K562 (cell line): ENCODE measurements at regions not wholly inside any gene's neighbourhood (a gene's known extent, or its start where the extent isn't known, plus 50 kb on each side); places are given as distances from the start of the nearest gene placed in this dataset.

Experiments
- ATAC-seq: fragments of 200-7000 bp; cut with Tn5 transposase; 3 replicates; pipeline ENCODE4 v1.9.1; 2020; ENCODE audit warnings: moderate library complexity
- BruUV-seq: library from RNA; stranded (reverse); fragments of 400-500 nt; replicated peaks from 2 replicates; lab custom pipeline; 2021; lab: Mats Ljungman, UMichigan
- CTCF ChIA-PET: fragments of 300-600 bp; formaldehyde crosslinking; extraction: SDS; loops from one replicate; lab custom pipeline; 2021; ENCODE audit warnings: low intra/inter-chr PET ratio; lab: Yijun Ruan, JAX
- POLR2A ChIA-PET: fragments of 300-600, 350-650 bp; sonication (Branson Sonifier 250); formaldehyde crosslinking; extraction: SDS; loops from one replicate; lab custom pipeline; 2021; ENCODE audit warnings: antibody characterized with exemption, inconsistent platforms; lab: Yijun Ruan, JAX
- DNase-seq, 4 experiments: peaks; one replicate each; pipeline versions ENCODE4 v3.0.0 to v3.0.0-alpha.2; 2011 to 2018; ENCODE audit warnings: low spot score in 3 of 4, mixed read lengths in 3 of 4; ENCODE audit errors: extremely low read depth in 1 of 4
- FAIRE-seq: peaks from 2 replicates; lab custom pipeline; 2011; peaks lifted over from hg19 to GRCh38; lab: Jason Lieb, UNC
- H2AFZ ChIP-seq: 2 replicates; pipeline ENCODE4 v1.6.0; 2011; ENCODE audit warnings: low read depth, low read length, control low read depth, inconsistent platforms
- H3K27ac ChIP-seq: fragments of 200-600 bp; 3 replicates; pipeline ENCODE4 v1.8.0; 2011; ENCODE audit warnings: low read depth, mild to moderate bottlenecking, control low read depth, inconsistent platforms, low read length, moderate library complexity, mixed read lengths; ENCODE audit errors: extremely low read depth
- H3K27me3 ChIP-seq, 2 experiments: fragments of 300-600 bp in 1 of 2; 2 replicates in 1 of 2; 3 replicates in 1 of 2; pipeline versions ENCODE4 v1.6.0 to v1.8.0; 2011; ENCODE audit warnings: inconsistent platforms in 2 of 2, low read length in 2 of 2, mild to moderate bottlenecking in 1 of 2, mixed read lengths in 1 of 2, moderate library complexity in 1 of 2; ENCODE audit not compliant: control insufficient read depth in 2 of 2, insufficient read depth in 2 of 2
- H3K36me3 ChIP-seq: fragments of 300-600 bp; 3 replicates; pipeline ENCODE4 v1.8.0; 2011; ENCODE audit warnings: mild to moderate bottlenecking, low read length, inconsistent platforms; ENCODE audit not compliant: control insufficient read depth, insufficient read depth
- H3K4me1 ChIP-seq, 2 experiments: fragments of 200-600 bp in 1 of 2; replicated peaks in 1 of 2; 2 replicates in 1 of 2; 3 replicates in 1 of 2; pipeline versions ENCODE4 v1.5.1 to v1.8.0; 2011; ENCODE audit warnings: inconsistent platforms in 2 of 2, low read length in 2 of 2, mild to moderate bottlenecking in 1 of 2, mixed read lengths in 1 of 2, moderate library complexity in 1 of 2; ENCODE audit not compliant: control insufficient read depth in 2 of 2, insufficient read depth in 2 of 2
- H3K4me2 ChIP-seq: 2 replicates; pipeline ENCODE4 v1.6.1; 2011; ENCODE audit warnings: low read length, control low read depth, inconsistent platforms, mixed read lengths; ENCODE audit not compliant: insufficient read depth
- H3K4me3 ChIP-seq: fragments of 200-600 bp; sonication (generic), shearing (Covaris generic); 2 replicates; pipeline ENCODE4 v1.5.1; 2016; ENCODE audit warnings: control low read depth, inconsistent platforms
- H3K79me2 ChIP-seq: fragments of 200-600 bp; 3 replicates; pipeline ENCODE4 v1.8.0; 2011; ENCODE audit warnings: low read length, inconsistent platforms; ENCODE audit not compliant: control insufficient read depth, insufficient read depth
- H3K9ac ChIP-seq, 2 experiments: 2 replicates each; pipeline versions ENCODE4 v1.6.0 to v1.6.1; 2011; ENCODE audit warnings: low read depth in 2 of 2, low read length in 2 of 2, control low read depth in 1 of 2, inconsistent platforms in 1 of 2, mild to moderate bottlenecking in 1 of 2, mixed read lengths in 1 of 2; ENCODE audit not compliant: insufficient read depth in 1 of 2
- H3K9me1 ChIP-seq: one replicate; pipeline ENCODE4 v1.6.0; 2011; ENCODE audit warnings: inconsistent platforms, mild to moderate bottlenecking, low read length, moderate library complexity; ENCODE audit not compliant: control insufficient read depth, insufficient read depth
- H3K9me3 ChIP-seq: replicated peaks from 2 replicates; pipeline ENCODE4 v1.5.1; 2011; ENCODE audit warnings: low read depth, low read length, inconsistent platforms; ENCODE audit not compliant: control insufficient read depth, insufficient read depth
- H4K20me1 ChIP-seq: replicated peaks from 2 replicates; pipeline ENCODE4 v1.6.1; 2011; ENCODE audit warnings: low read length, inconsistent platforms, mixed read lengths; ENCODE audit not compliant: control insufficient read depth, insufficient read depth
- ATF7 ChIP-seq: fragments of 450-650 bp; IDR thresholded peaks from 2 replicates; pipeline ENCODE4 v1.7.1; 2014; ENCODE audit warnings: mild to moderate bottlenecking, moderate library complexity
- CBX3 ChIP-seq, 2 experiments: IDR thresholded peaks; 1 replicate in 1 of 2; 2 replicates in 1 of 2; pipeline ENCODE4 v1.6.1; 2012; ENCODE audit warnings: inconsistent platforms in 2 of 2, low read length in 2 of 2, borderline replicate concordance in 1 of 2, control low read depth in 1 of 2
- CBX8 ChIP-seq: fragments of 200-600 bp; sonication (generic); IDR thresholded peaks from 2 replicates; pipeline ENCODE4 v1.6.1; 2012; ENCODE audit warnings: borderline replicate concordance, mixed run types, low read depth, mild to moderate bottlenecking, moderate library complexity, mixed read lengths, low read length, control low read depth, inconsistent platforms; ENCODE audit not compliant: poor library complexity, severe bottlenecking; ENCODE audit errors: extremely low read depth
- CEBPG ChIP-seq, 3 experiments: fragments of 200-800 bp in 1 of 3; sonication (Bioruptor generic) in 1 of 3; sonication (generic) in 1 of 3; formaldehyde crosslinking in 1 of 3; IDR thresholded peaks in 2 of 3; conservative IDR thresholded peaks in 1 of 3; 2 replicates each; pipeline versions ENCODE4 v1.6.1 to v1.8.0; 2016 to 2022; ENCODE audit warnings: missing compliant biosample characterization in 2 of 3, missing genetic modification characterization in 2 of 3, mild to moderate bottlenecking in 1 of 3, missing genetic modification reagents in 1 of 3
- MAFF ChIP-seq: IDR thresholded peaks from 2 replicates; pipeline ENCODE4 v1.6.1; 2012; ENCODE audit warnings: low read length, improper control_type of control experiment
- PML ChIP-seq: IDR thresholded peaks from 2 replicates; pipeline ENCODE4 v1.6.1; 2012; ENCODE audit warnings: low read length, inconsistent platforms
- SIX5 ChIP-seq, 2 experiments: IDR thresholded peaks; 2 replicates each; pipeline ENCODE4 v1.6.1; 2011; ENCODE audit warnings: low read length in 2 of 2, borderline replicate concordance in 1 of 2, low read depth in 1 of 2, mild to moderate bottlenecking in 1 of 2, moderate library complexity in 1 of 2; ENCODE audit not compliant: insufficient read depth in 1 of 2
- TBP ChIP-seq: optimal IDR thresholded peaks from 2 replicates; pipeline ENCODE3; 2011; ENCODE audit warnings: low read depth, low read length, improper control_type of control experiment
- ZFP1 ChIP-seq: fragments of 450-650 bp; formaldehyde crosslinking; IDR thresholded peaks from 2 replicates; pipeline ENCODE4 v1.4.0; 2020; ENCODE audit warnings: mild to moderate bottlenecking, mixed read lengths
- ZNF311 ChIP-seq: fragments of 250-450 bp; sonication (Bioruptor Pico); IDR thresholded peaks from 2 replicates; pipeline ENCODE4 v1.4.0; 2020; ENCODE audit warnings: mild to moderate bottlenecking, moderate library complexity
- ZNF717 ChIP-seq: fragments of 250-450 bp; sonication (Bioruptor Pico); IDR thresholded peaks from 2 replicates; pipeline ENCODE4 v1.5.0; 2021
- ZNF766 ChIP-seq: fragments of 200-800 bp; sonication (Bioruptor generic); conservative IDR thresholded peaks from 2 replicates; pipeline ENCODE4 v1.6.1; 2016; ENCODE audit warnings: missing genetic modification characterization, missing compliant biosample characterization
- WGBS: fragments of 100-300 bp; shearing (Covaris generic); methylation state at CpG from one replicate; pipeline ENCODE4 v1.1.6; 2016; ENCODE audit warnings: low coverage, mixed read lengths; ENCODE audit not compliant: insufficient coverage; ENCODE audit errors: missing lambda C conversion rate; 5-methylcytosine and 5-hydroxymethylcytosine counted together
- in situ Hi-C: fragments of 300-500 bp; cut with MboI; formaldehyde crosslinking; loops from 4 replicates; pipeline ENCODE4 v1.15.0; 2018; ENCODE audit warnings: inconsistent platforms, mixed read lengths
- intact Hi-C: fragments of 100-400 bp; cut with micrococcal nuclease; formaldehyde crosslinking; loops from 2 replicates; pipeline ENCODE4 v1.14.2; 2022
- TF ChIP-seq, protein P1 (sequence below): fragments of 250-450 bp; sonication (Bioruptor Pico); IDR thresholded peaks from 2 replicates; pipeline ENCODE4 v1.8.0; 2022; ENCODE audit warnings: inconsistent platforms
- TF ChIP-seq, protein P2 (sequence below): sonication (generic); formaldehyde crosslinking; IDR thresholded peaks from 2 replicates; pipeline ENCODE4 v1.8.0; 2022; ENCODE audit warnings: missing genetic modification reagents, mild to moderate bottlenecking, moderate library complexity, borderline replicate concordance

DNA sequence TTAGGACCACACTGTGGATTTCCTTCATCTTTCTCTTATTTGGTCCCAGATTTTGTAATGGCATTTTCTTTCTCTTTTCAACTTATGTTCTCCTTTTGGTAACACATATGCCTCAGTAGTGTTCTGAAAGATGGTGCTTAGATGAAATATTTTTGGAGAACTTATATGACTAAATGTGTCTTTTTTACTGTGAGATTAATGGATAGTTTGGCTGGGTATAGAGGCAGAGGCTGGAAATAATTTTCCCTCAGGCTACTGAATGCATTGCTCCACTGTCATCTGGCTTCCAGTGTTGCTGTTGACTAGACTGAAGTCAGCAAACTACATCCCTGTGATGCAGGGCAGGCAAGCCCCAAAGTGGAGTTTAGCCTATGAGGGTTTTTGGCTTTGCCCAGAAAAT is 450.9 kb downstream of the DMAC1 start:
- Histone ChIP-seq H3K9ac (no peak overlapping the region), H3K36me3 (no peaks in the 10 kb centered on the region), H3K4me2 (no peak overlapping the region), H3K27me3 (no peaks in the 10 kb centered on the region), H3K4me3 (no peak overlapping the region), H4K20me1 (no peaks in the 10 kb centered on the region), H3K79me2 (no peaks in the 10 kb centered on the region), H2AFZ (no peak overlapping the region), H3K9me3 (no peaks in the 10 kb centered on the region), H3K9me1 (no peaks in the 10 kb centered on the region), H3K4me1 (no peaks in the 10 kb centered on the region), H3K27ac (no peak overlapping the region)
- no peak for DNase-seq
- FAIRE-seq: no peak
- intact Hi-C loops (no loop called here), in situ Hi-C loops (no loop called here)
- no TSS peak for BruUV-seq
- ATAC-seq: no peak
- POLR2A ChIA-PET: interaction anchor here (0.7 kb wide), 1 partner anchor 11 kb away, joined by 3 read pairs; no protein-coding TSS in a partner anchor
- TF ChIP-seq ZFP1 (CRISPR knock-in tag): peak; percentile 94
- no peak for TF ChIP-seq ZNF766 (CRISPR knock-in tag)
- CTCF ChIA-PET: no interaction called here

- Histone ChIP-seq H3K36me3 (no peaks in the 10 kb centered on the region), H3K9me3 (no peaks in the 10 kb centered on the region), H3K9ac (no peak overlapping the region), H4K20me1 (no peaks in the 10 kb centered on the region), H3K9me1 (no peaks in the 10 kb centered on the region), H3K4me1 (no peaks in the 10 kb centered on the region), H3K79me2 (no peaks in the 10 kb centered on the region), H3K27me3 (no peaks in the 10 kb centered on the region), H3K4me2 (no peak overlapping the region), H2AFZ (no peak overlapping the region), H3K4me3 (no peak overlapping the region), H3K27ac (no peak overlapping the region)
- BruUV-seq: no TSS peak
- 0% methylated on average over 4 of the region's 4 CpGs for WGBS
- POLR2A ChIA-PET: no interaction called here
- intact Hi-C loops: no loop called here
- in situ Hi-C loops: no loop called here
- ATAC-seq (no peak), DNase-seq (no peak), FAIRE-seq (no peak)
- CTCF ChIA-PET: no interaction called here
- TF ChIP-seq ZNF766 (CRISPR knock-in tag) (no peak), ZNF311 (no peak), PML (no peak), CBX3 (IDR thresholded peaks at IDR 0.05; ENCODE audit: borderline replicate concordance in 1 of 2, low read length in 2 of 2) (no peak), TBP (no peak), ZNF717 (CRISPR knock-in tag) (no peak), MAFF (peak; percentile 62), ATF7 (no peak), SIX5 (IDR thresholded peaks at IDR 0.05; ENCODE audit: borderline replicate concordance in 1 of 2, insufficient read depth in 1 of 2, low read depth in 1 of 2, low read length in 2 of 2) (no peak), CEBPG (CRISPR knock-in tag; IDR thresholded peaks at IDR 0.05) (no peak), CEBPG (tag; conservative IDR thresholded peaks at IDR 0.05 in 1 of 2, IDR thresholded peaks at IDR 0.05 in 1 of 2) (no peak), CBX8 (no peak)
- TF ChIP-seq, protein P1, sequence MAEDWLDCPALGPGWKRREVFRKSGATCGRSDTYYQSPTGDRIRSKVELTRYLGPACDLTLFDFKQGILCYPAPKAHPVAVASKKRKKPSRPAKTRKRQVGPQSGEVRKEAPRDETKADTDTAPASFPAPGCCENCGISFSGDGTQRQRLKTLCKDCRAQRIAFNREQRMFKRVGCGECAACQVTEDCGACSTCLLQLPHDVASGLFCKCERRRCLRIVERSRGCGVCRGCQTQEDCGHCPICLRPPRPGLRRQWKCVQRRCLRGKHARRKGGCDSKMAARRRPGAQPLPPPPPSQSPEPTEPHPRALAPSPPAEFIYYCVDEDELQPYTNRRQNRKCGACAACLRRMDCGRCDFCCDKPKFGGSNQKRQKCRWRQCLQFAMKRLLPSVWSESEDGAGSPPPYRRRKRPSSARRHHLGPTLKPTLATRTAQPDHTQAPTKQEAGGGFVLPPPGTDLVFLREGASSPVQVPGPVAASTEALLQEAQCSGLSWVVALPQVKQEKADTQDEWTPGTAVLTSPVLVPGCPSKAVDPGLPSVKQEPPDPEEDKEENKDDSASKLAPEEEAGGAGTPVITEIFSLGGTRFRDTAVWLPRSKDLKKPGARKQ (CRISPR knock-in tag): no peak
- TF ChIP-seq, protein P2, sequence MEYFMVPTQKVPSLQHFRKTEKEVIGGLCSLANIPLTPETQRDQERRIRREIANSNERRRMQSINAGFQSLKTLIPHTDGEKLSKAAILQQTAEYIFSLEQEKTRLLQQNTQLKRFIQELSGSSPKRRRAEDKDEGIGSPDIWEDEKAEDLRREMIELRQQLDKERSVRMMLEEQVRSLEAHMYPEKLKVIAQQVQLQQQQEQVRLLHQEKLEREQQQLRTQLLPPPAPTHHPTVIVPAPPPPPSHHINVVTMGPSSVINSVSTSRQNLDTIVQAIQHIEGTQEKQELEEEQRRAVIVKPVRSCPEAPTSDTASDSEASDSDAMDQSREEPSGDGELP (CRISPR knock-in tag): no peak
These were observed 452.0 kb downstream of the DMAC1 start for GRCh38 chr9:7347556-7347955.
